ENCODE measurements at regions not wholly inside any gene's neighbourhood (a gene's known extent, or its start where the extent isn't known, plus 50 kb on each side); places are given as distances from the start of the nearest gene placed in this dataset.

DNA sequence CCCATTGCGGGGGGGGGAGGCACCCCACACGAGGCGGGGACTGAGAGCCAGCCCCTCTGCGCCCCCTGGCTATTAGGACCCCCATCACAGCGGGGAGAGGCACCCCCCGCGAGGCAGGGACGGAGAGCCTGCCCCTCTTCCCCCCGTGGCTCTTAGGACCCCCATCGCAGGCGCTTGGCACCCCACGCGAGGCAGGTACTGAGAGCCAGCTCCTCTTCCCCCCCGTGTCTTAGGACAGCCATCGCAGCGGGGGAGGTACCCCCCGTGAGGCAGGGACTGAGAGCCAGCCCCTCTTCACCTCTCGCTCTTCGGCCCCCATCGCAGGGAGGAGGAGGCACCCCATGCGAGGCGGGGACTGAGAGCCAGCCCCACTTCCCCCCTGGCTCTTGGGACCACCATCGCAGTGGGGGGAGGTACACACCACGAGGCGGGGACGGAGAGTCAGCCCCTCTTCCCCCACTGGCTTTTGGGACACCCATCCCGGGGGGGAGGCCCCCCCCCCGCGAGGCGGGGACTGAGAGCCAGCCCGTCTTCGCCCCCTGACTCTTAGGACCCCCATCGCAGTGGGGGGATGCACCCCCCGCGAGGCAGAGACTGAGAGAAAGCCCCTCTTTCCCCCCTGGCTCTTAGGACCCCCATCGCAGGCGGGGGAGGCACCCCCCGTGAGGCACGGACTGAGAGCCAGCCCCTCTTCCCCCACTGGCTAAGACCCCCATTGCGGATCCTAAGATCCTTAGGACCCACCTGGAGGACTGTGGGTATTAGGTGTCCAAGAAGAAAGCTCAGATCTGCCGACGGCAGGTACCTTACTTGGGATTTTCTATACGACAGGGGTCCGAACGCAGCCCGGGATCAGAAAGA is 198.6 kb upstream of the PZP start:
- Histone ChIP-seq H3K23ac (ENCODE audit: insufficient read length, low read depth, low read length) (no peak overlapping the region), H3K18ac (ENCODE audit: insufficient read length, low read depth, low read length) (no peak overlapping the region), H3K27me3 (ENCODE audit: insufficient read depth, low read length) (no peaks in the 10 kb centered on the region), H3K4ac (ENCODE audit: low read depth, low read length) (no peak overlapping the region), H4K8ac (replicated peaks; ENCODE audit: insufficient read length, low read depth, low read length) (no peak overlapping the region), H3K27ac (ENCODE audit: insufficient read length, low read depth, low read length) (no peak overlapping the region), H3K4me2 (ENCODE audit: insufficient read depth, insufficient read length, low read length) (no peak overlapping the region), H3K56ac (ENCODE audit: insufficient read length, low read depth, low read length) (no peak overlapping the region), H4K5ac (ENCODE audit: insufficient read length, low read depth, low read length) (no peak overlapping the region), H3T11ph (ENCODE audit: low read length) (no peak overlapping the region), H4K20me1 (ENCODE audit: control insufficient read depth, insufficient read depth, insufficient read length) (no peaks in the 10 kb centered on the region), H4K91ac (ENCODE audit: insufficient read length, low read depth, low read length) (no peak overlapping the region), H3K9me3 (ENCODE audit: control insufficient read depth, low read depth, low read length) (no peaks in the 10 kb centered on the region), H3K4me1 (ENCODE audit: insufficient read depth, low read length) (no peaks in the 10 kb centered on the region), H3K14ac (ENCODE audit: insufficient read depth, low read length) (peak overlapping the region; percentile 47; the same call in 1 of the 2 replicates), H3K23me2 (ENCODE audit: insufficient read length, low read depth, low read length, poor library complexity, severe bottlenecking) (no peaks in the 10 kb centered on the region), H3K9ac (ENCODE audit: extremely low read depth, insufficient read length, low read length) (no peak overlapping the region), H2AFZ (ENCODE audit: low read length) (no peak overlapping the region), H2AK5ac (ENCODE audit: insufficient read length, low read length) (no peak overlapping the region), H3K79me1 (ENCODE audit: insufficient read depth, low read depth, low read length, poor library complexity, severe bottlenecking) (no peaks in the 10 kb centered on the region), H2BK120ac (ENCODE audit: low read depth, low read length, poor library complexity, severe bottlenecking) (no peak overlapping the region), H2BK15ac (ENCODE audit: low read depth, low read length) (no peak overlapping the region), H3K79me2 (ENCODE audit: insufficient read depth, low read length) (no peaks in the 10 kb centered on the region), H2BK20ac (ENCODE audit: low read depth, low read length, poor library complexity, severe bottlenecking) (no peak overlapping the region), H2BK12ac (ENCODE audit: insufficient read length, low read depth, low read length) (no peak overlapping the region), H2BK5ac (ENCODE audit: insufficient read length, low read length) (no peak overlapping the region)
- H3K27me3 Mint-ChIP-seq (ENCODE audit: low read depth), result peaks cover 2% of the 10 kb centered on the region
- peak overlapping the region in 2 of 3 experiments; percentile 85 to 90; a peak in 4 of 7 replicates for H3K27ac Mint-ChIP-seq
- H3K4me3 Mint-ChIP-seq, result no peak overlapping the region
- TF ChIP-seq, protein P1, sequence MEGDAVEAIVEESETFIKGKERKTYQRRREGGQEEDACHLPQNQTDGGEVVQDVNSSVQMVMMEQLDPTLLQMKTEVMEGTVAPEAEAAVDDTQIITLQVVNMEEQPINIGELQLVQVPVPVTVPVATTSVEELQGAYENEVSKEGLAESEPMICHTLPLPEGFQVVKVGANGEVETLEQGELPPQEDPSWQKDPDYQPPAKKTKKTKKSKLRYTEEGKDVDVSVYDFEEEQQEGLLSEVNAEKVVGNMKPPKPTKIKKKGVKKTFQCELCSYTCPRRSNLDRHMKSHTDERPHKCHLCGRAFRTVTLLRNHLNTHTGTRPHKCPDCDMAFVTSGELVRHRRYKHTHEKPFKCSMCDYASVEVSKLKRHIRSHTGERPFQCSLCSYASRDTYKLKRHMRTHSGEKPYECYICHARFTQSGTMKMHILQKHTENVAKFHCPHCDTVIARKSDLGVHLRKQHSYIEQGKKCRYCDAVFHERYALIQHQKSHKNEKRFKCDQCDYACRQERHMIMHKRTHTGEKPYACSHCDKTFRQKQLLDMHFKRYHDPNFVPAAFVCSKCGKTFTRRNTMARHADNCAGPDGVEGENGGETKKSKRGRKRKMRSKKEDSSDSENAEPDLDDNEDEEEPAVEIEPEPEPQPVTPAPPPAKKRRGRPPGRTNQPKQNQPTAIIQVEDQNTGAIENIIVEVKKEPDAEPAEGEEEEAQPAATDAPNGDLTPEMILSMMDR (conservative IDR thresholded peaks at IDR 0.05), result no peak
- no peaks in the 10 kb centered on the region for H3K9me3 Mint-ChIP-seq
- peaks cover 4 to 9% of the 10 kb centered on the region in 2 experiments; a peak in 3 of 4 replicates for H3K4me1 Mint-ChIP-seq
- peaks cover 2 to 15% (median 5%) of the 10 kb centered on the region in 3 experiments; a peak in 5 of 7 replicates for H3K36me3 Mint-ChIP-seq (ENCODE audit: insufficient read depth in 1 of 3, low read depth in 3 of 3)
- DNase-seq, result no peak
- WGBS (ENCODE audit: extremely low coverage, insufficient read length, low lambda C conversion rate), result no CpG with 5 or more reads among the region's 46 CpGs

All from H9 (cell line).